Stomach smooth muscle (tissue), 2 donors: ENCODE measurements at regions not wholly inside any gene's neighbourhood (a gene's known extent, or its start where the extent isn't known, plus 50 kb on each side); places are given as distances from the start of the nearest gene placed in this dataset.
"Not testable (repeated sequence)": the region's sequence is repeated elsewhere in the genome, so short reads cannot be mapped to it uniquely, and the experiment has no call there.

ENCODE experiments used
- H3K27ac ChIP-seq: one replicate; pipeline ENCODE4 v1.7.0; 2013; ENCODE audit warnings: mild to moderate bottlenecking, low read length, inconsistent platforms
- H3K27me3 ChIP-seq, 2 donors: one replicate each; pipeline ENCODE4 v1.7.0; 2013; ENCODE audit warnings: low read length in 2 of 2; ENCODE audit not compliant: insufficient read depth in 2 of 2, control insufficient read depth in 1 of 2
- H3K36me3 ChIP-seq, 2 donors: one replicate each; pipeline ENCODE4 v1.7.0; 2013; ENCODE audit warnings: low read length in 2 of 2; ENCODE audit not compliant: control insufficient read depth in 2 of 2, insufficient read depth in 2 of 2
- H3K4me1 ChIP-seq: one replicate; pipeline ENCODE4 v1.7.0; 2013; ENCODE audit warnings: low read length; ENCODE audit not compliant: control insufficient read depth, insufficient read depth
- H3K4me3 ChIP-seq, 2 donors: one replicate each; pipeline ENCODE4 v1.7.0; 2013; ENCODE audit warnings: low read length in 2 of 2
- H3K9ac ChIP-seq, 2 donors: one replicate each; pipeline ENCODE4 v1.7.0; 2013; ENCODE audit warnings: low read length in 2 of 2, mild to moderate bottlenecking in 1 of 2
- H3K9me3 ChIP-seq, 2 donors: one replicate each; pipeline ENCODE4 v1.7.0; 2013; ENCODE audit warnings: low read length in 2 of 2; ENCODE audit not compliant: control insufficient read depth in 2 of 2
- donor health status: healthy.
- donor health status: Pancreatic carcinoma.

- H3K4me3 ChIP-seq, H3K36me3 ChIP-seq, H3K9ac ChIP-seq, H3K9me3 ChIP-seq, H3K4me1 ChIP-seq, H3K27ac ChIP-seq: not testable (repeated sequence)
- H3K27me3 ChIP-seq, result peaks cover 12 to 24% of the 10 kb centered on the region in 2 donors
These were observed 115.4 kb upstream of the ZBTB40 start for GRCh38 chr1:22336274-22336673.

DNA sequence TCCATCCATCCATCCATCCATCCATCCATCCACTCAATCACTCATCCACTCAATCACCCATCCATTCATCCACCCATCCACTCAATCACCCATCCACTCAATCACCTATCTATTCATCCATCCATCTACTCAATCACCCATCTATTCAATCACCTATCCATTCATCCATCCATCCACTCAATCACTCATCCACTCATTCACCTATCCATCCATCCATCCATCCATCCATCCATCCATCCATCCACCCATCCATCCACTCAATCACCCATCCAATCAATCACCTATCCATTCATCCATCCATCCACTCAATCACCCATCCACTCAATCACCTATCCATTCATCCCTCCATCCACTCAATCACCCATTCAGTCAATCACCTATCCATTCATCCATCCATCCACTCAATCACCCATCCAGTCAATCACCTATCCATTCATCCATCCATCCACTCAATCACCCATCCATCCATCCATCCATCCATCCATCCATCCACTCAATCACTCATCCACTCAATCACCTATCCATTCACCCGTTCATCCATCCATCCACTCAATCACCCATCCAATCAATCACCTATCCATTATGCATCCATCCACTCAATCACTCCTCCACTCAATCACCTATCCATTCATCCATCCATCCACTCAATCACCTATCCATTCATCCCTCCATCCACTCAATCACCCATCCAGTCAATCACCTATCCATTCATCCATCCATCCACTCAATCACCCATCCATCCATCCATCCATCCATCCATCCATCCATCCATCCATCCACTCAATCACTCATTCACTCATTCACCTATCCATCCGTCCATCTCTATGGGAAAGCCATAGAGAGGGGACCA, 114.7 kb upstream of the ZBTB40 start:
- not testable (repeated sequence) for H3K9me3 ChIP-seq, H3K36me3 ChIP-seq, H3K4me1 ChIP-seq, H3K4me3 ChIP-seq, H3K27ac ChIP-seq, H3K9ac ChIP-seq
- peaks cover 12 to 24% of the 10 kb centered on the region in 2 donors for H3K27me3 ChIP-seq

GRCh38 chr1:22338071-22338765, 113.4 kb upstream of the ZBTB40 start:
- no peaks in the 10 kb centered on the region for H3K36me3 ChIP-seq
- H3K9ac ChIP-seq, result no peak overlapping the region
- peaks cover 17 to 34% of the 10 kb centered on the region in 2 donors for H3K27me3 ChIP-seq
- H3K9me3 ChIP-seq, result no peaks in the 10 kb centered on the region
- peaks cover 8% of the 10 kb centered on the region for H3K4me1 ChIP-seq
- no peak overlapping the region for H3K4me3 ChIP-seq
- no peak overlapping the region for H3K27ac ChIP-seq

GRCh38 chr1:22339237-22339636, 112.4 kb upstream of the ZBTB40 start:
- Histone ChIP-seq H3K36me3 (no peaks in the 10 kb centered on the region), H3K4me1 (peaks cover 8% of the 10 kb centered on the region), H3K27me3 (peaks cover 20 to 38% of the 10 kb centered on the region in 2 donors), H3K4me3 (no peak overlapping the region), H3K9me3 (no peaks in the 10 kb centered on the region), H3K9ac (no peak overlapping the region), H3K27ac (no peak overlapping the region)

DNA sequence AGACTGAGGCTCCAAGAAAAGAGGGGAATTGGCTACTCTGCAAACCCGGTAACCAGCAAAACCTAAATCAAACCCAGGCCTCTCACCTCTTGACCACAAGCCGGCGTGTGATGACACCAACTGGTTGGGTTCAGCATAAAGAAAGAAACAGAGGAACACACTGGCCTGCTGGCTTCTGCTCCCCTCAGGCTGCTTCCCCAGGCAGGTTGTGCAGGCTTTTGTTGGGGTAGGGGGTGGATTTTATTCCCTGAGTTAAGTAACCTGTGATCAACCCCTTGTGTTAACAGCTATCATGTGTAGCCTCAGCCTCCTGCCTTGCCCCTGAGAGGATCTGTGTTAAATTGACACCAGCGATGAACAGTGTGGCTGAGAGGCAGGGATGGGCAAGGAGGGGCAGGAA, 111.6 kb upstream of the ZBTB40 start:
- H3K36me3 ChIP-seq, result no peaks in the 10 kb centered on the region
- no peaks in the 10 kb centered on the region for H3K9me3 ChIP-seq
- H3K27ac ChIP-seq, result no peak overlapping the region
- peaks cover 8% of the 10 kb centered on the region for H3K4me1 ChIP-seq
- no peak overlapping the region for H3K4me3 ChIP-seq
- no peak overlapping the region for H3K9ac ChIP-seq
- H3K27me3 ChIP-seq, result peaks cover 24 to 41% of the 10 kb centered on the region in 2 donors

- Histone ChIP-seq H3K27ac (no peak overlapping the region), H3K27me3 (peaks cover 26 to 45% of the 10 kb centered on the region in 2 donors)
These were observed 110.8 kb upstream of the ZBTB40 start for GRCh38 chr1:22340873-22341272.

DNA sequence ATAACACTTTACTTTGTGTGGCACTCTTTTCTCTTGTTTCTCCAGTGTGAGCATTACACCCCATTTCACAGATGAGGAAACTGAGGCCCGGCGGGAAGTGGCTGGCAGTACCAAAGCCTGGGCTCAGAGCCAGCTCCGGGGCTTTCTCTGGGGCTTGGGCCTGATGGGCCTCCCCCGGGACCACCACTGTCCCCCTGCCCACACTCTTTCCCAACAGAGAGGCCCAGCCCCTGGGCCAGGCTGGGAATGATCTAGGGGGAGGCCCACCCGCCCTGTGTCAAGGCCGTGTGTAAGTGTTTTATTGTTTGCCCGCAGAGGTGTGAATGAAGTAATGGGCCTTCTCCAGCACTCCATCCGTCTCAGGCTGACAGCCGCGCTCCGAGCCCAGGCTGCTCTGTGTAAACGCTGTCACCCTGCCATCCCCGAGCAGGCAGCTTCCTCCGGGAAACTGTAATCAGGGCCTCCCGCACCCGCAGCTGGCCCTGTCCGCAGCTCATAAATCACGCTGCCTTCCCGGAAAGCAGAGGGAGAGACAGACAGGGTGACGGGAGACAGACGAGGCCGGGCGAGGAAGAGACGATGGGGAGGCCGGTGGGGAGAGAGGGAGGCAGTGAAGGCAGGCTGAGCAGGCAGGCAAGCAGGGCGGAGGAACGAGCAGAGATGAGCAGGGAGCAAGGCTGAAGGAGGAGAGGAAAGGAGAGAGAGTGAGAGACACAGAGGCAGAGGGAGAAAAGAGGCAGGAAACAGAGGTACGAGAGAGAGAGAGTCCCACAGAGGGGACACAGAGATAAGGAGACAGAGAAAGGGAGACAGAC, 109.7 kb upstream of the ZBTB40 start:
- no peak overlapping the region for H3K27ac ChIP-seq

More at GRCh38 chr1:22340873-22341272, 110.8 kb upstream of the ZBTB40 start:
- H3K36me3 ChIP-seq, result no peaks in the 10 kb centered on the region
- peaks cover 8% of the 10 kb centered on the region for H3K4me1 ChIP-seq
- no peak overlapping the region for H3K9ac ChIP-seq
- H3K4me3 ChIP-seq, result no peak overlapping the region
- no peaks in the 10 kb centered on the region for H3K9me3 ChIP-seq

DNA sequence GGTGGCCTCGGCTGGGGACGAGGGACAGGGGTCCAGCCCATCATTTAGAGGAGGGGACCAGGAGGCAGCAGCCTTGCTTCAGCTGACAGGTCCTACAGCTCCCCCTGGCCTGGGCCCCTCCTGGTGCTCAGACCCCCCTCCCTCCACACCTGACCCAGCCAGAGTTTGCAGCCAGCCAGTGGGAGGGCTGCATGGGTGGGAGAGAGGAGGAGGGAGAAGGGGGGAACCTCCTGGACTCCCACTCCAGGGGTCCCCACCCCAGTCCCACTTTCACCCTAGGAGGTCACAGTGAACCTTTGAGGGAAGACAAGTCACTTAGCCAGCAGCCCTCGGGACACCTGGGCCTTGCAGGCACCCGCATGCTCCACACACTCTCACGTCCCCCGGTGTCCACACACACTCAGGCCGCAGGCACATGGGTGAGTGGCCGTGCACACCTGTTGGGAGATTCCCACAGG, 108.9 kb upstream of the ZBTB40 start:
- H3K36me3 ChIP-seq, result no peaks in the 10 kb centered on the region
- peaks cover 26 to 48% of the 10 kb centered on the region in 2 donors for H3K27me3 ChIP-seq
- H3K9me3 ChIP-seq, result no peaks in the 10 kb centered on the region
- no peak overlapping the region for H3K4me3 ChIP-seq
- no peak overlapping the region for H3K27ac ChIP-seq
- peaks cover 8% of the 10 kb centered on the region for H3K4me1 ChIP-seq
- H3K9ac ChIP-seq, result peak overlapping the region in 1 of 2 donors; percentile 7

More for the DNA sequence above, 109.7 kb upstream of the ZBTB40 start:
- no peaks in the 10 kb centered on the region for H3K9me3 ChIP-seq
- H3K27me3 ChIP-seq, result peaks cover 26 to 48% of the 10 kb centered on the region in 2 donors
- peak overlapping the region in 1 of 2 donors; percentile 55 for H3K4me3 ChIP-seq
- peak overlapping the region; percentile 7 to 29 for H3K9ac ChIP-seq
- peaks cover 8% of the 10 kb centered on the region for H3K4me1 ChIP-seq
- H3K36me3 ChIP-seq, result no peaks in the 10 kb centered on the region

- Histone ChIP-seq H3K27ac (no peak overlapping the region), H3K9ac (no peak overlapping the region), H3K9me3 (no peaks in the 10 kb centered on the region), H3K4me3 (no peak overlapping the region), H3K4me1 (peaks cover 8% of the 10 kb centered on the region), H3K27me3 (peaks cover 26 to 47% of the 10 kb centered on the region in 2 donors), H3K36me3 (no peaks in the 10 kb centered on the region)
These were observed 108.0 kb upstream of the ZBTB40 start for GRCh38 chr1:22343456-22344328.

- Histone ChIP-seq H3K27ac (no peak overlapping the region), H3K27me3 (peaks cover 23 to 48% of the 10 kb centered on the region in 2 donors), H3K9me3 (no peaks in the 10 kb centered on the region), H3K9ac (no peak overlapping the region), H3K4me3 (no peak overlapping the region), H3K36me3 (no peaks in the 10 kb centered on the region), H3K4me1 (peaks cover 8% of the 10 kb centered on the region)
These were observed 107.4 kb upstream of the ZBTB40 start for GRCh38 chr1:22344329-22344630.
